CD4-positive, alpha-beta T cell treated with Interferon alpha-2 for 1 hour (primary cell): ENCODE measurements at regions not wholly inside any gene's neighbourhood (a gene's known extent, or its start where the extent isn't known, plus 50 kb on each side); places are given as distances from the start of the nearest gene placed in this dataset.

Experiments used
- DNase-seq, 2 donors: peaks; one replicate each; pipeline ENCODE4 v3.0.0-alpha.2; 2020 to 2022

- DNase-seq, result no peak
Observed at GRCh38 chr12:76708296-76708695, 55.6 kb upstream of the ZDHHC17 start.

- no peak for DNase-seq
Observed at GRCh38 chr12:76711241-76711640, 52.7 kb upstream of the ZDHHC17 start.

- no peak for DNase-seq
Observed at GRCh38 chr12:76713130-76713529, 50.8 kb upstream of the ZDHHC17 start.

GRCh38 chr12:76713986-76714385 lies 49.9 kb upstream of the ZDHHC17 start:
- no peak for DNase-seq
